Kidney tubule cell (primary cell): ENCODE measurements at regions not wholly inside any gene's neighbourhood (a gene's known extent, or its start where the extent isn't known, plus 50 kb on each side); places are given as distances from the start of the nearest gene placed in this dataset.

Source experiments
- DNase-seq: peaks from one replicate; pipeline ENCODE4 v3.0.0-alpha.2; 2018; ENCODE audit warnings: low spot score

GRCh38 chr18:37937287-37937686 is 371.7 kb upstream of the CELF4 start:
- no peak for DNase-seq

- DNase-seq: no peak
These were observed 369.5 kb upstream of the CELF4 start for GRCh38 chr18:37935086-37935485.

- DNase-seq: no peak
These were observed 365.0 kb upstream of the CELF4 start for GRCh38 chr18:37930640-37931039.

GRCh38 chr18:37922162-37922561 is 356.6 kb upstream of the CELF4 start:
- no peak for DNase-seq

- DNase-seq: peak; percentile 1
These were observed 355.3 kb upstream of the CELF4 start for GRCh38 chr18:37920865-37921264.

- no peak for DNase-seq
These were observed 347.5 kb upstream of the CELF4 start for GRCh38 chr18:37913051-37913450.

- DNase-seq: no peak
These were observed 336.7 kb upstream of the CELF4 start for GRCh38 chr18:37902344-37902743.

GRCh38 chr18:37900326-37900725 is 334.7 kb upstream of the CELF4 start:
- DNase-seq: no peak

- no peak for DNase-seq
These were observed 324.4 kb upstream of the CELF4 start for GRCh38 chr18:37889963-37890362.

- no peak for DNase-seq
These were observed 309.1 kb upstream of the CELF4 start for GRCh38 chr18:37874721-37875120.

- no peak for DNase-seq
These were observed 307.8 kb upstream of the CELF4 start for GRCh38 chr18:37873416-37873815.

- DNase-seq: no peak
These were observed 307.0 kb upstream of the CELF4 start for GRCh38 chr18:37872562-37872961.

- no peak for DNase-seq
These were observed 306.0 kb upstream of the CELF4 start for GRCh38 chr18:37871561-37871960.

- no peak for DNase-seq
These were observed 303.5 kb upstream of the CELF4 start for GRCh38 chr18:37869051-37869450.

- DNase-seq: no peak
These were observed 298.5 kb upstream of the CELF4 start for GRCh38 chr18:37864122-37864521.

GRCh38 chr18:37861981-37862380 is 296.4 kb upstream of the CELF4 start:
- DNase-seq: no peak

- DNase-seq: no peak
These were observed 288.8 kb upstream of the CELF4 start for GRCh38 chr18:37854396-37854795.

GRCh38 chr18:37853706-37854105 is 288.1 kb upstream of the CELF4 start:
- DNase-seq: no peak

GRCh38 chr18:37852464-37852863 is 286.9 kb upstream of the CELF4 start:
- DNase-seq: no peak

GRCh38 chr18:37847544-37847943 is 281.9 kb upstream of the CELF4 start:
- no peak for DNase-seq

- no peak for DNase-seq
These were observed 281.4 kb upstream of the CELF4 start for GRCh38 chr18:37846996-37847395.

GRCh38 chr18:37845498-37845897 is 279.9 kb upstream of the CELF4 start:
- DNase-seq: no peak

GRCh38 chr18:37844209-37844970 is 278.8 kb upstream of the CELF4 start:
- no peak for DNase-seq

- DNase-seq: no peak
These were observed 272.5 kb upstream of the CELF4 start for GRCh38 chr18:37838083-37838482.
